ENCODE measurements at regions not wholly inside any gene's neighbourhood (a gene's known extent, or its start where the extent isn't known, plus 50 kb on each side); places are given as distances from the start of the nearest gene placed in this dataset.

DNA sequence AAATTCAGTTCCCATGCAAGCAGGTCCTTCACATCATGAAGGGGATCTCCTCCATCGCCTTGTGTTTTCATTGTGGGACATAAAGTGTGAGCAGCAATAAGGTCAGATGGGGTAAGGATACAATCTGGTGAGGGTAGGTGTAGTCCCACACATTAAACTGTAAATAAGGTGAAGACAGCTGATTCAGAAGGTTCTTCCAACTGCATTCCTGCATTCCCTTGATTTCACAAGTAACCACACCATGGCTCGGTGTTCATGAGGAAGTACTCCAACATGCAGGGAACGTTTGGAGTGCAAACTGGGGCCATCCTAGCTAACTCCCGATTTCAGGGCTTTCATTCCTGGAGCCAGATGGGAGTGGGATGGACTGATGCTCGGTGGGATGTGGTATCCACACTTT lies 680.7 kb upstream of the TSPY4 start:
- DNase-seq (ENCODE audit: low spot score) = no peak
- Histone ChIP-seq H3K4me1 (ENCODE audit: insufficient read depth, poor library complexity, severe bottlenecking) (peaks cover 13% of the 10 kb centered on the region), H3K4me3 (ENCODE audit: severe bottlenecking) (no peak overlapping the region), H3K27me3 (ENCODE audit: insufficient read depth, poor library complexity, severe bottlenecking) (no peaks in the 10 kb centered on the region), H3K27ac (ENCODE audit: poor library complexity, severe bottlenecking) (peak overlapping the region; percentile 60), H3K9me3 (ENCODE audit: severe bottlenecking) (no peaks in the 10 kb centered on the region), H3K36me3 (ENCODE audit: low read depth) (no peaks in the 10 kb centered on the region)
- TF ChIP-seq, protein P1, sequence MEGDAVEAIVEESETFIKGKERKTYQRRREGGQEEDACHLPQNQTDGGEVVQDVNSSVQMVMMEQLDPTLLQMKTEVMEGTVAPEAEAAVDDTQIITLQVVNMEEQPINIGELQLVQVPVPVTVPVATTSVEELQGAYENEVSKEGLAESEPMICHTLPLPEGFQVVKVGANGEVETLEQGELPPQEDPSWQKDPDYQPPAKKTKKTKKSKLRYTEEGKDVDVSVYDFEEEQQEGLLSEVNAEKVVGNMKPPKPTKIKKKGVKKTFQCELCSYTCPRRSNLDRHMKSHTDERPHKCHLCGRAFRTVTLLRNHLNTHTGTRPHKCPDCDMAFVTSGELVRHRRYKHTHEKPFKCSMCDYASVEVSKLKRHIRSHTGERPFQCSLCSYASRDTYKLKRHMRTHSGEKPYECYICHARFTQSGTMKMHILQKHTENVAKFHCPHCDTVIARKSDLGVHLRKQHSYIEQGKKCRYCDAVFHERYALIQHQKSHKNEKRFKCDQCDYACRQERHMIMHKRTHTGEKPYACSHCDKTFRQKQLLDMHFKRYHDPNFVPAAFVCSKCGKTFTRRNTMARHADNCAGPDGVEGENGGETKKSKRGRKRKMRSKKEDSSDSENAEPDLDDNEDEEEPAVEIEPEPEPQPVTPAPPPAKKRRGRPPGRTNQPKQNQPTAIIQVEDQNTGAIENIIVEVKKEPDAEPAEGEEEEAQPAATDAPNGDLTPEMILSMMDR (IDR thresholded peaks at IDR 0.05; ENCODE audit: poor library complexity, severe bottlenecking) = no peak
- peak; percentile 80 for ATAC-seq (ENCODE audit: low read depth)

DNA sequence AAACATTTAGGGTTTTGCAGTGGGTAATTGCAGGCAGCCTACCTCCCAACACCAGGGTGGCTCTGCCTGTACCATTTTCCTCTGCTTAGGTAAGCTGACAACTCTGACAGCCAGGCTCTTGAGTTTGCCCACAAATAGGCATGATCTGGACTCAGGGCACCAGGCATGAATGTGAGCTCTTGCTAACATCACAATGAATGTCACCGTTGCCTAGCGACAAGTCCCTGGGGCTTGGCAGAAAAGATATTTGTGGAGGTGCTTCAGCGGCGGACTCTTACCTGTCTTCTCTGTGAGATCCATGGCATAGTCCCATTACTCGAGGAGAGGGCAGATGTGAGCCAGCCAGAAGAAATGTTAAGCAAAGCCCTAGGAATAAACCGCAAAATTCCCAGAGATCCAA lies 677.5 kb upstream of the TSPY4 start:
- no peaks in the 10 kb centered on the region for H3K9me3 ChIP-seq (ENCODE audit: severe bottlenecking)
- H3K27ac ChIP-seq (ENCODE audit: poor library complexity, severe bottlenecking) = no peak overlapping the region
- H3K4me1 ChIP-seq (ENCODE audit: insufficient read depth, poor library complexity, severe bottlenecking) = peaks cover 13% of the 10 kb centered on the region
- no peak overlapping the region for H3K4me3 ChIP-seq (ENCODE audit: severe bottlenecking)
- H3K27me3 ChIP-seq (ENCODE audit: insufficient read depth, poor library complexity, severe bottlenecking) = no peaks in the 10 kb centered on the region
- TF ChIP-seq, protein P1 (IDR thresholded peaks at IDR 0.05; ENCODE audit: poor library complexity, severe bottlenecking) = no peak
- no peaks in the 10 kb centered on the region for H3K36me3 ChIP-seq (ENCODE audit: low read depth)
- DNase-seq (ENCODE audit: low spot score) = no peak
- no peak for ATAC-seq (ENCODE audit: low read depth)

DNA sequence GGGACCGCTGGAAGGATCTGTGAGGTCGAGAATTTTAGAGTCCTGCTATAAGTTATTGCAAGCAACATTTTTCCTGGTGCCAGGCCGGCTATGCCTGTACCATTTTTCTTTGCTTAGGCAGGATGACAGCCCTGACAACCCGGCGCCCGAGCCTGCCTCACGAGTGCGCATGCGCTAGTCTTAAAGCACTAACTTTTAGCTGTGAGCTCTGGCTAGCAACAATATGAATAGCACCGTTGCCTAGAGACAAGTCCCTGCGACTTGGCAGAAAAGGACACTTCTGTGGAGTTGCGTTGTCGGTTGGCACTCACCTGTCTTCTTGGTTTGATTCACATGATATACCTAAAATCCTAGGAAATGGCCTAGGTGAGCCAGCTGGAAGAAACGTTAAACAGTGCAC lies 663.4 kb upstream of the TSPY4 start:
- Histone ChIP-seq H3K36me3 (ENCODE audit: low read depth) (no peaks in the 10 kb centered on the region), H3K4me3 (ENCODE audit: severe bottlenecking) (no peak overlapping the region), H3K27ac (ENCODE audit: poor library complexity, severe bottlenecking) (no peak overlapping the region), H3K4me1 (ENCODE audit: insufficient read depth, poor library complexity, severe bottlenecking) (no peaks in the 10 kb centered on the region), H3K9me3 (ENCODE audit: severe bottlenecking) (no peaks in the 10 kb centered on the region), H3K27me3 (ENCODE audit: insufficient read depth, poor library complexity, severe bottlenecking) (no peaks in the 10 kb centered on the region)
- DNase-seq (ENCODE audit: low spot score) (no peak), ATAC-seq (ENCODE audit: low read depth) (no peak)
- TF ChIP-seq, protein P1 (IDR thresholded peaks at IDR 0.05; ENCODE audit: poor library complexity, severe bottlenecking) = no peak

DNA sequence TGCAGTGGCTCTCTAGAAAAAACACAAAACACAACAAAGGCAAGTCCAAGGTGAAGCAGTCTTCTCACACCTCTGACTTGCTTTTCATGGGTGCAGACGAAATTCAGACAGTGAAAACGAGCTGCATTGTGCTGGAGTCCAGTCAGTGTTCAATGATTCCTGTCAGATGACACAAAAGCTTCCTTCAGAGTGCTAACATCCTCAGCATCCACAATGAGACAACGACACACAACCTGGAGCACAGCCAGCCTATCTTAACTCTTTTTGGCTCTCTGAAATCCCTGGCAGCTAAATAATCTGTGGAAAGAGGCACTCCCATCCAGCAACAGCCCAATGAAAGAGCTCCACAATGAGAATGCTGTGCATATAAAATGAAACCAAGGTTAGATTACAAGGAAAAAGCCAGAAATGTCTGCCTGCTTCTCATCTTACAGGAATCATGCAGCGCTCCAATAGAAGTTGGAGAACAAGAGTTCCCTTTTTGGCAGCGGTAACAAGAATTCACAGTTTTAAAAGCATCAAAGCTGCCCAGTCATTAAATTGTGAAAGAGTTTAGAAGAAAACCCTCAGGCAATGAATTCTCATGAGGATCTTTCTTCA lies 659.8 kb upstream of the TSPY4 start:
- no peaks in the 10 kb centered on the region for H3K9me3 ChIP-seq (ENCODE audit: severe bottlenecking)
- H3K36me3 ChIP-seq (ENCODE audit: low read depth) = no peaks in the 10 kb centered on the region
- H3K27me3 ChIP-seq (ENCODE audit: insufficient read depth, poor library complexity, severe bottlenecking) = no peaks in the 10 kb centered on the region

DNA sequence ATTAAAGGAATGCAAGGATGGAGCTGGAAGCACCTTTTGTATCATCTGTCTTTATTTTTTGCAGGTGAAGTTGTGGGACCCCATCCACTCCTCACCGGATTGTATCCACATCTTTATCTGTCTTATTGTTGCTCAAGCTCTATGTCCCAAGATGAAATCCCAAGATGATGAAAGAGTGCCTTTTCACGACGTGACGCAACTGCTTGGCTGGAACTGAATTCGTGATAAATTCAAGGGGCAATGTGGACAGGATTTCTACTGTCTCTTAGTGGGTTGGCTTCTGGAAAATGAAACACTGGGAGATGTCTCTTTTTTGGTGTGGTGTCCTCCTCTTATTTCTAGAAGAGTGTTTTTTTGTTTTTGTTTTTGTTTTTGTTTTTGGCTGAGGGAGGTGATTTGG lies 650.1 kb upstream of the TSPY4 start:
- H3K4me3 ChIP-seq (ENCODE audit: severe bottlenecking) = no peak overlapping the region
- no peaks in the 10 kb centered on the region for H3K4me1 ChIP-seq (ENCODE audit: insufficient read depth, poor library complexity, severe bottlenecking)
- ATAC-seq (ENCODE audit: low read depth) (no peak), DNase-seq (ENCODE audit: low spot score) (no peak)
- no peaks in the 10 kb centered on the region for H3K36me3 ChIP-seq (ENCODE audit: low read depth)
- no peaks in the 10 kb centered on the region for H3K27me3 ChIP-seq (ENCODE audit: insufficient read depth, poor library complexity, severe bottlenecking)
- no peaks in the 10 kb centered on the region for H3K9me3 ChIP-seq (ENCODE audit: severe bottlenecking)
- no peak overlapping the region for H3K27ac ChIP-seq (ENCODE audit: poor library complexity, severe bottlenecking)
- TF ChIP-seq, protein P1 (IDR thresholded peaks at IDR 0.05; ENCODE audit: poor library complexity, severe bottlenecking) = no peak

More for the DNA sequence above, 659.8 kb upstream of the TSPY4 start:
- no peaks in the 10 kb centered on the region for H3K4me1 ChIP-seq (ENCODE audit: insufficient read depth, poor library complexity, severe bottlenecking)
- H3K4me3 ChIP-seq (ENCODE audit: severe bottlenecking) = no peak overlapping the region
- DNase-seq (ENCODE audit: low spot score) (no peak), ATAC-seq (ENCODE audit: low read depth) (peak; percentile 29; the same call in 1 of the 3 replicates)
- TF ChIP-seq, protein P1 (IDR thresholded peaks at IDR 0.05; ENCODE audit: poor library complexity, severe bottlenecking) = no peak
- no peak overlapping the region for H3K27ac ChIP-seq (ENCODE audit: poor library complexity, severe bottlenecking)

Measured in RWPE2 (cell line).